AG08395 (cell line): ENCODE measurements at regions not wholly inside any gene's neighbourhood (a gene's known extent, or its start where the extent isn't known, plus 50 kb on each side); places are given as distances from the start of the nearest gene placed in this dataset.
A peak's percentile ranks its signal among the peaks of the same experiment; 100 is the strongest.

Experiments used
- DNase-seq: peaks from one replicate; pipeline ENCODE4 v3.0.0; 2012; ENCODE audit warnings: mixed read lengths, low spot score

- DNase-seq, result no peak
Measured at GRCh38 chr1:209015092-209015491, 568.4 kb upstream of the CAMK1G start.

GRCh38 chr1:209021622-209022021, 561.9 kb upstream of the CAMK1G start:
- DNase-seq, result no peak

GRCh38 chr1:209023790-209024189, 559.7 kb upstream of the CAMK1G start:
- no peak for DNase-seq

- DNase-seq, result peak; percentile 11
Measured at GRCh38 chr1:209029737-209030136, 553.8 kb upstream of the CAMK1G start.

- DNase-seq, result no peak
Measured at GRCh38 chr1:209030454-209031167, 552.9 kb upstream of the CAMK1G start.

GRCh38 chr1:209037064-209037463, 546.5 kb upstream of the CAMK1G start:
- no peak for DNase-seq

GRCh38 chr1:209038316-209038715, 545.2 kb upstream of the CAMK1G start:
- DNase-seq, result no peak

GRCh38 chr1:209038735-209039134, 544.8 kb upstream of the CAMK1G start:
- DNase-seq, result no peak

GRCh38 chr1:209040351-209040750, 543.2 kb upstream of the CAMK1G start:
- DNase-seq, result no peak

- no peak for DNase-seq
Measured at GRCh38 chr1:209041927-209042326, 541.6 kb upstream of the CAMK1G start.

GRCh38 chr1:209042413-209042812, 541.1 kb upstream of the CAMK1G start:
- DNase-seq, result no peak

GRCh38 chr1:209045331-209046057, 538.0 kb upstream of the CAMK1G start:
- DNase-seq, result peak; percentile 22

- DNase-seq, result no peak
Measured at GRCh38 chr1:209046058-209046417, 537.5 kb upstream of the CAMK1G start.

- DNase-seq, result no peak
Measured at GRCh38 chr1:209046935-209047334, 536.6 kb upstream of the CAMK1G start.

GRCh38 chr1:209048941-209049669, 534.4 kb upstream of the CAMK1G start:
- peak; percentile 50 for DNase-seq

GRCh38 chr1:209051570-209051969, 531.9 kb upstream of the CAMK1G start:
- no peak for DNase-seq

GRCh38 chr1:209053587-209053986, 529.9 kb upstream of the CAMK1G start:
- DNase-seq, result no peak

GRCh38 chr1:209057083-209057482, 526.4 kb upstream of the CAMK1G start:
- DNase-seq, result no peak

GRCh38 chr1:209057901-209058300, 525.6 kb upstream of the CAMK1G start:
- no peak for DNase-seq

GRCh38 chr1:209059376-209059775, 524.1 kb upstream of the CAMK1G start:
- no peak for DNase-seq

- DNase-seq, result no peak
Measured at GRCh38 chr1:209059981-209060380, 523.5 kb upstream of the CAMK1G start.

GRCh38 chr1:209062081-209062620, 521.4 kb upstream of the CAMK1G start:
- DNase-seq, result no peak

- no peak for DNase-seq
Measured at GRCh38 chr1:209062863-209063262, 520.7 kb upstream of the CAMK1G start.
